Left forelimb (tissue), 1 donor: ENCODE measurements at regions not wholly inside any gene's neighbourhood (a gene's known extent, or its start where the extent isn't known, plus 50 kb on each side); places are given as distances from the start of the nearest gene placed in this dataset.
"Not testable (repeated sequence)": the region's sequence is repeated elsewhere in the genome, so short reads cannot be mapped to it uniquely, and the experiment has no call there.

Source experiments
- DNase-seq: peaks from one replicate; pipeline ENCODE4 v3.0.0-alpha.2; 2018; ENCODE audit warnings: low spot score

GRCh38 chr1:238457610-238458009 is 566.9 kb upstream of the ZP4 start:
- DNase-seq = no peak

GRCh38 chr1:238451781-238452310 is 561.1 kb upstream of the ZP4 start:
- no peak for DNase-seq

- no peak for DNase-seq
Observed at GRCh38 chr1:238450976-238451375, 560.3 kb upstream of the ZP4 start.

GRCh38 chr1:238443687-238444086 is 553.0 kb upstream of the ZP4 start:
- DNase-seq = no peak

GRCh38 chr1:238439511-238439910 is 548.8 kb upstream of the ZP4 start:
- no peak for DNase-seq

GRCh38 chr1:238438311-238439270 is 547.9 kb upstream of the ZP4 start:
- DNase-seq = no peak

GRCh38 chr1:238429703-238430102 is 539.0 kb upstream of the ZP4 start:
- DNase-seq = not testable (repeated sequence)

GRCh38 chr1:238419209-238419608 is 528.5 kb upstream of the ZP4 start:
- no peak for DNase-seq

- no peak for DNase-seq
Observed at GRCh38 chr1:238409932-238410331, 519.2 kb upstream of the ZP4 start.

- no peak for DNase-seq
Observed at GRCh38 chr1:238409191-238409850, 518.6 kb upstream of the ZP4 start.

GRCh38 chr1:238408737-238409136 is 518.0 kb upstream of the ZP4 start:
- no peak for DNase-seq

GRCh38 chr1:238406098-238406860 is 515.6 kb upstream of the ZP4 start:
- DNase-seq = no peak

GRCh38 chr1:238404921-238405320 is 514.2 kb upstream of the ZP4 start:
- DNase-seq = no peak

- DNase-seq = no peak
Observed at GRCh38 chr1:238404481-238404880, 513.8 kb upstream of the ZP4 start.

- DNase-seq = no peak
Observed at GRCh38 chr1:238401144-238401543, 510.4 kb upstream of the ZP4 start.

GRCh38 chr1:238399558-238399957 is 508.8 kb upstream of the ZP4 start:
- DNase-seq = no peak

GRCh38 chr1:238396140-238396539 is 505.4 kb upstream of the ZP4 start:
- no peak for DNase-seq

GRCh38 chr1:238384381-238384780 is 493.7 kb upstream of the ZP4 start:
- no peak for DNase-seq

- DNase-seq = no peak
Observed at GRCh38 chr1:238380167-238380566, 489.4 kb upstream of the ZP4 start.

GRCh38 chr1:238379446-238379845 is 488.7 kb upstream of the ZP4 start:
- not testable (repeated sequence) for DNase-seq

GRCh38 chr1:238377280-238377919 is 486.7 kb upstream of the ZP4 start:
- DNase-seq = no peak

- no peak for DNase-seq
Observed at GRCh38 chr1:238370599-238370998, 479.9 kb upstream of the ZP4 start.
